HCT116 (cell line): ENCODE measurements at regions not wholly inside any gene's neighbourhood (a gene's known extent, or its start where the extent isn't known, plus 50 kb on each side); places are given as distances from the start of the nearest gene placed in this dataset.

Source experiments
- ATAC-seq: fragments of 200-7000 bp; cut with Tn5 transposase; 2 replicates; pipeline ENCODE4 v1.9.1; 2020; ENCODE audit warnings: mild to moderate bottlenecking, moderate library complexity
- BruUV-seq: library from RNA; stranded (reverse); fragments of 400-500 nt; replicated peaks from 2 replicates; lab custom pipeline; 2021; lab: Mats Ljungman, UMichigan
- CTCF ChIA-PET: fragments of 300-600 bp; sonication (Branson Sonifier 250); formaldehyde crosslinking; loops from one replicate; lab custom pipeline; 2021; ENCODE audit warnings: antibody characterized with exemption; lab: Charles Lee
- POLR2A ChIA-PET: fragments of 300-600, 350-600 bp; sonication (Branson Sonifier 250); formaldehyde crosslinking; loops from one replicate; lab custom pipeline; 2021; ENCODE audit warnings: antibody characterized with exemption; lab: Charles Lee
- RAD21 ChIA-PET, 2 experiments: fragments of 300-600 bp; sonication (Branson Sonifier 250); formaldehyde crosslinking; loops; one replicate each; lab custom pipeline; 2023; ENCODE audit warnings: low total read pairs in 2 of 2; ENCODE audit not compliant: uncharacterized antibody in 2 of 2, unreplicated experiment in 2 of 2, low non-redundant PET in 1 of 2; lab: Charles Lee
- DNase-seq: peaks from one replicate; pipeline ENCODE4 v3.0.0-alpha.2; 2010; ENCODE audit warnings: low read depth, low spot score
- H2AFZ ChIP-seq: fragments of 200-600 bp; shearing (Covaris generic), sonication (generic); 2 replicates; pipeline ENCODE4 v1.6.1; 2017; ENCODE audit warnings: low read depth, mixed run types, mixed read lengths, antibody characterized with exemption, low read length; ENCODE audit not compliant: poor library complexity, severe bottlenecking
- H3K27ac ChIP-seq: 2 replicates; pipeline ENCODE4 v1.5.1; 2012; ENCODE audit warnings: low read depth, low read length
- H3K27me3 ChIP-seq: fragments of 200-600 bp; sonication (generic); 2 replicates; pipeline ENCODE4 v1.6.1; 2016; ENCODE audit warnings: mixed run types, low read length, mixed read lengths; ENCODE audit not compliant: insufficient read depth
- H3K36me3 ChIP-seq, 2 experiments: fragments of 200-500 bp in 1 of 2; fragments of 200-600 bp in 1 of 2; sonication (Bioruptor generic) in 1 of 2; sonication (generic) in 1 of 2; 2 replicates each; pipeline versions ENCODE4 v1.5.1 to v1.6.1; 2014 to 2016; ENCODE audit warnings: low read length in 2 of 2, inconsistent platforms in 1 of 2, mixed read lengths in 1 of 2, mixed run types in 1 of 2; ENCODE audit not compliant: insufficient read depth in 2 of 2, control insufficient read depth in 1 of 2
- H3K4me1 ChIP-seq, 2 experiments: fragments of 200-600 bp in 1 of 2; sonication (generic) in 1 of 2; 2 replicates each; pipeline versions ENCODE4 v1.5.1 to v1.6.1; 2012 to 2017; ENCODE audit warnings: low read length in 2 of 2, inconsistent platforms in 1 of 2, mild to moderate bottlenecking in 1 of 2, mixed read lengths in 1 of 2, mixed run types in 1 of 2, moderate library complexity in 1 of 2; ENCODE audit not compliant: insufficient read depth in 2 of 2, control insufficient read depth in 1 of 2
- H3K4me2 ChIP-seq: fragments of 200-600 bp; sonication (generic); 2 replicates; pipeline ENCODE4 v1.6.1; 2017; ENCODE audit warnings: mixed run types, low read length, mixed read lengths
- H3K4me3 ChIP-seq, 2 experiments: fragments of 200-600 bp in 1 of 2; sonication (generic) in 1 of 2; replicated peaks in 1 of 2; 2 replicates each; pipeline ENCODE4 v1.5.1; 2011 to 2016; ENCODE audit warnings: low read length in 2 of 2, control low read depth in 1 of 2, low read depth in 1 of 2, mild to moderate bottlenecking in 1 of 2, mixed read lengths in 1 of 2, mixed run types in 1 of 2
- H3K79me2 ChIP-seq: fragments of 200-600 bp; sonication (generic); 2 replicates; pipeline ENCODE4 v1.6.1; 2017; ENCODE audit warnings: mild to moderate bottlenecking, mixed run types, low read length, moderate library complexity, mixed read lengths; ENCODE audit not compliant: insufficient read depth
- H3K9ac ChIP-seq: fragments of 200-600 bp; sonication (generic); 2 replicates; pipeline ENCODE4 v1.6.1; 2016; ENCODE audit warnings: low read length, mixed read lengths
- H3K9me2 ChIP-seq: fragments of 200-600 bp; sonication (generic), shearing (Covaris generic); 2 replicates; pipeline ENCODE4 v1.6.1; 2017; ENCODE audit warnings: mixed run types, mild to moderate bottlenecking, moderate library complexity; ENCODE audit not compliant: insufficient read depth
- H3K9me3 ChIP-seq, 2 experiments: fragments of 200-500 bp in 1 of 2; fragments of 200-600 bp in 1 of 2; sonication (Bioruptor generic) in 1 of 2; sonication (generic) in 1 of 2; 2 replicates each; pipeline ENCODE4 v1.6.1; 2014 to 2017; ENCODE audit warnings: low read length in 2 of 2, mixed read lengths in 2 of 2, inconsistent platforms in 1 of 2, low read depth in 1 of 2, mild to moderate bottlenecking in 1 of 2, mixed run types in 1 of 2, moderate library complexity in 1 of 2; ENCODE audit not compliant: control insufficient read depth in 1 of 2, insufficient read depth in 1 of 2
- H4K20me1 ChIP-seq: fragments of 200-600 bp; sonication (generic), shearing (Covaris generic); 2 replicates; pipeline ENCODE4 v1.6.1; 2017; ENCODE audit warnings: mixed run types, mild to moderate bottlenecking, moderate library complexity; ENCODE audit not compliant: insufficient read depth
- EZH2phosphoT487 ChIP-seq: fragments of 200-600 bp; IDR thresholded peaks from 2 replicates; pipeline ENCODE4 v1.6.1; 2018; ENCODE audit warnings: antibody characterized with exemption, borderline replicate concordance
- JUND ChIP-seq: IDR thresholded peaks from 2 replicates; pipeline ENCODE4 v1.6.1; 2012
- POLR2A ChIP-seq: IDR thresholded peaks from 2 replicates; pipeline ENCODE4 v1.7.0; 2011; ENCODE audit warnings: borderline replicate concordance; ENCODE audit not compliant: insufficient read depth, insufficient read length; ENCODE audit errors: extremely low read depth
- SP1 ChIP-seq: IDR thresholded peaks from 2 replicates; pipeline ENCODE4 v1.6.1; 2012; ENCODE audit warnings: low read depth
- SRF ChIP-seq: IDR thresholded peaks from 2 replicates; pipeline ENCODE4 v1.6.1; 2012; ENCODE audit warnings: low read depth
- ZFX ChIP-seq: fragments of 450-650 bp; IDR thresholded peaks from 2 replicates; pipeline ENCODE4 v1.6.1; 2017
- ZNF274 ChIP-seq: fragments of 200-500 bp; sonication (Bioruptor generic); IDR thresholded peaks from 2 replicates; pipeline ENCODE4 v1.6.1; 2014; ENCODE audit warnings: mild to moderate bottlenecking, low read depth, low read length, inconsistent platforms
- intact Hi-C: fragments of 100-400 bp; cut with micrococcal nuclease; formaldehyde crosslinking; loops from 2 replicates; pipeline ENCODE4 v1.10.0; 2022
- TF ChIP-seq, protein P1 (sequence below): IDR thresholded peaks from 2 replicates; pipeline ENCODE4 v1.6.1; 2011; ENCODE audit warnings: mild to moderate bottlenecking, low read length, moderate library complexity; ENCODE audit not compliant: insufficient replicate concordance; ENCODE audit errors: extremely low read depth
- TF ChIP-seq, protein P2 (sequence below): IDR thresholded peaks from 2 replicates; pipeline ENCODE4 v1.6.1; 2012; ENCODE audit warnings: low read depth

GRCh38 chr9:19623941-19624340, 164.9 kb downstream of the SLC24A2 start:
- no peak for DNase-seq
- no peaks in the 10 kb centered on the region for H3K79me2 ChIP-seq
- no peak for TF ChIP-seq POLR2A
- TF ChIP-seq ZNF274 = no peak
- TF ChIP-seq, protein P1, sequence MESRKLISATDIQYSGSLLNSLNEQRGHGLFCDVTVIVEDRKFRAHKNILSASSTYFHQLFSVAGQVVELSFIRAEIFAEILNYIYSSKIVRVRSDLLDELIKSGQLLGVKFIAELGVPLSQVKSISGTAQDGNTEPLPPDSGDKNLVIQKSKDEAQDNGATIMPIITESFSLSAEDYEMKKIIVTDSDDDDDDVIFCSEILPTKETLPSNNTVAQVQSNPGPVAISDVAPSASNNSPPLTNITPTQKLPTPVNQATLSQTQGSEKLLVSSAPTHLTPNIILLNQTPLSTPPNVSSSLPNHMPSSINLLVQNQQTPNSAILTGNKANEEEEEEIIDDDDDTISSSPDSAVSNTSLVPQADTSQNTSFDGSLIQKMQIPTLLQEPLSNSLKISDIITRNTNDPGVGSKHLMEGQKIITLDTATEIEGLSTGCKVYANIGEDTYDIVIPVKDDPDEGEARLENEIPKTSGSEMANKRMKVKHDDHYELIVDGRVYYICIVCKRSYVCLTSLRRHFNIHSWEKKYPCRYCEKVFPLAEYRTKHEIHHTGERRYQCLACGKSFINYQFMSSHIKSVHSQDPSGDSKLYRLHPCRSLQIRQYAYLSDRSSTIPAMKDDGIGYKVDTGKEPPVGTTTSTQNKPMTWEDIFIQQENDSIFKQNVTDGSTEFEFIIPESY = no peak
- no peak for TF ChIP-seq JUND
- TF ChIP-seq ZFX = no peak
- TF ChIP-seq, protein P2, sequence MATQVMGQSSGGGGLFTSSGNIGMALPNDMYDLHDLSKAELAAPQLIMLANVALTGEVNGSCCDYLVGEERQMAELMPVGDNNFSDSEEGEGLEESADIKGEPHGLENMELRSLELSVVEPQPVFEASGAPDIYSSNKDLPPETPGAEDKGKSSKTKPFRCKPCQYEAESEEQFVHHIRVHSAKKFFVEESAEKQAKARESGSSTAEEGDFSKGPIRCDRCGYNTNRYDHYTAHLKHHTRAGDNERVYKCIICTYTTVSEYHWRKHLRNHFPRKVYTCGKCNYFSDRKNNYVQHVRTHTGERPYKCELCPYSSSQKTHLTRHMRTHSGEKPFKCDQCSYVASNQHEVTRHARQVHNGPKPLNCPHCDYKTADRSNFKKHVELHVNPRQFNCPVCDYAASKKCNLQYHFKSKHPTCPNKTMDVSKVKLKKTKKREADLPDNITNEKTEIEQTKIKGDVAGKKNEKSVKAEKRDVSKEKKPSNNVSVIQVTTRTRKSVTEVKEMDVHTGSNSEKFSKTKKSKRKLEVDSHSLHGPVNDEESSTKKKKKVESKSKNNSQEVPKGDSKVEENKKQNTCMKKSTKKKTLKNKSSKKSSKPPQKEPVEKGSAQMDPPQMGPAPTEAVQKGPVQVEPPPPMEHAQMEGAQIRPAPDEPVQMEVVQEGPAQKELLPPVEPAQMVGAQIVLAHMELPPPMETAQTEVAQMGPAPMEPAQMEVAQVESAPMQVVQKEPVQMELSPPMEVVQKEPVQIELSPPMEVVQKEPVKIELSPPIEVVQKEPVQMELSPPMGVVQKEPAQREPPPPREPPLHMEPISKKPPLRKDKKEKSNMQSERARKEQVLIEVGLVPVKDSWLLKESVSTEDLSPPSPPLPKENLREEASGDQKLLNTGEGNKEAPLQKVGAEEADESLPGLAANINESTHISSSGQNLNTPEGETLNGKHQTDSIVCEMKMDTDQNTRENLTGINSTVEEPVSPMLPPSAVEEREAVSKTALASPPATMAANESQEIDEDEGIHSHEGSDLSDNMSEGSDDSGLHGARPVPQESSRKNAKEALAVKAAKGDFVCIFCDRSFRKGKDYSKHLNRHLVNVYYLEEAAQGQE = no peak
- no peak for TF ChIP-seq SP1
- TF ChIP-seq EZH2phosphoT487 = no peak
- no peak for TF ChIP-seq SRF
- TF ChIP-seq, all 23 proteins: peak for 0
- no peak overlapping the region for H3K4me2 ChIP-seq
- ChIA-PET POLR2A (no interaction called here), CTCF (no interaction called here), RAD21 (no interaction called here)
- H3K4me3 ChIP-seq = no peak overlapping the region
- H2AFZ ChIP-seq = no peak overlapping the region
- no TSS peak for BruUV-seq
- intact Hi-C loops = no loop called here
- ATAC-seq = no peak
- H3K4me1 ChIP-seq = no peaks in the 10 kb centered on the region
- H3K36me3 ChIP-seq = no peaks in the 10 kb centered on the region
- peaks cover 48% of the 10 kb centered on the region for H3K27me3 ChIP-seq
- H3K9me3 ChIP-seq = no peaks in the 10 kb centered on the region
- no peaks in the 10 kb centered on the region for H3K9me2 ChIP-seq
- no peak overlapping the region for H3K27ac ChIP-seq
- no peaks in the 10 kb centered on the region for H4K20me1 ChIP-seq
- no peak overlapping the region for H3K9ac ChIP-seq
